ENCODE measurements at regions not wholly inside any gene's neighbourhood (a gene's known extent, or its start where the extent isn't known, plus 50 kb on each side); places are given as distances from the start of the nearest gene placed in this dataset.
A peak's percentile ranks its signal among the peaks of the same experiment; 100 is the strongest.
"Not testable (repeated sequence)": the region's sequence is repeated elsewhere in the genome, so short reads cannot be mapped to it uniquely, and the experiment has no call there.

DNA sequence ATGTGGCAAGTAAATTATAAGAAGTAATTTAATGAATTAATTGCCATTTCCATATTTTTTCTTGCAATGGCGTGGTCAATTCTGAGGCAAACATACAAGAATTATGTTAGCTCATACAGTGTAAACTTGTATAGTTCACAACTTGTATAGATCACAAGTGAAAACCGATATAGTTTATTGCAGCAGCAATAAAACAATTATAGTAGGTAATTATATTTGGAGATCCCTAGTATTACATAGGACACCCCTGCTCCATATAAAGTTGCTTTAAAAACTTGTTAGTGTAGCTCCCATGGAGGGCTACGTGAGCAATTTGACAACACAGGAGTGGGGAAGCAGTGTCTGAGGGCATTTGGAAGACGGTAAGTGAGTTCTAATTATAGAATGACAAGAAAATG is 288.2 kb downstream of the SOCS6 start:
- no peak for DNase-seq (ENCODE audit: low spot score)

- DNase-seq (ENCODE audit: low spot score): no peak
These were observed 287.6 kb downstream of the SOCS6 start for GRCh38 chr18:70576276-70577022.

GRCh38 chr18:70574951-70575350 is 286.1 kb downstream of the SOCS6 start:
- not testable (repeated sequence) for DNase-seq (ENCODE audit: low spot score)

DNA sequence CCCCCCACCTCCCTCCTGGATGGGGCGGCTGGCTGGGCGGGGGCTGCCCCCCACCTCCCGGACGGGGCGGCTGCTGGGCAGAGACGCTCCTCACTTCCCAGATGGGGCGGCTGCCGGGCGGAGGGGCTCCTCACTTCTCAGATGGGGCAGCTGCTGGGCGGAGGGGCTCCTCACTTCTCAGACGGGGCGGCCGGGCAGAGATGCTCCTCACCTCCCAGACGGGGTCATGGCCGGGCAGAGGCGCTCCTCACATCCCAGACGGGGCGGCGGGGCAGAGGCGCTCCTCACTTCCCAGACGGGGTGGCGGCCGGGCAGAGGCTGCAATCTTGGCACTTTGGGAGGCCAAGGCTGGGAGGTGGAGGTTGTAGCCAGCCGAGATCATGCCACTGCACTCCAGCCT is 280.8 kb downstream of the SOCS6 start:
- not testable (repeated sequence) for DNase-seq (ENCODE audit: low spot score)

DNA sequence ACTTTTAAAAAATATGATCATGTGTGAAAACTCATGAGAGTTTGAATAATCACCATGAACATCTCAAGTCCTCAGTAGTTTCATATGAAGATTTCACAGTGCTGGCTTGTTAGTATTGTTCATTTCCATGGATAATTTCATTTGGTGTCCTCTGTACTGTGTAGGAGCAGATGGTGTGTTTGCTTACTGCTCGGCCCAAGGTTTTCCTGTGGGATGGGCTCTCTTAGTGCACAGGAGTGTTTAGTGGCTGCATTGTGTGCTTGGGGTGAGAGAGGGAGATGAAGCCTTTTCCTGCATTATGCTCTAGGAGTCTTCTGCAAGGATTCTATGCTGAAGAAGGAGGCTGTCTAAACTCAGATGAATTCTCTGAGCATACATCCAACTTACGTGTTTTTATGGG is 270.6 kb downstream of the SOCS6 start:
- DNase-seq (ENCODE audit: low spot score): no peak

DNA sequence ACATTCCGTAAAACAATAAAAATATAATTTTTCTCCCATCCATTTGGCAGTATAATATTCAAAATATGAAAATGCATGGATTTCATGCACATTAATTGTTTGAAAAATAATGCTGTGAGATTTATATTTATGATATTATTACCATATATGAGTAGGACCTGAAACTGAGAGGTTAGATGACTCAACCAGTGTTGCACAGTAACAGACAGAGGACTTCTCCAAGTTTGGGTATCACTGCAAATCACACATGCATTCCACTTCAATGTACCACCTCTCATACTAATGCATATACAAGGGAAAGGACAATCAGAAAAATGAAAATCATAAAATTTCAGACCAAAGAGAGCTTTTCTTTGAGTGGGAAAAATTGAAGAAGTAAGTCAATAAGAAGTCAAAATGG is 269.5 kb downstream of the SOCS6 start:
- no peak for DNase-seq (ENCODE audit: low spot score)

- no peak for DNase-seq (ENCODE audit: low spot score)
These were observed 266.1 kb downstream of the SOCS6 start for GRCh38 chr18:70554854-70555445.

- no peak for DNase-seq (ENCODE audit: low spot score)
These were observed 265.1 kb downstream of the SOCS6 start for GRCh38 chr18:70553936-70554260.

GRCh38 chr18:70553245-70553935 is 264.5 kb downstream of the SOCS6 start:
- peak; percentile 0 for DNase-seq (ENCODE audit: low spot score)

DNA sequence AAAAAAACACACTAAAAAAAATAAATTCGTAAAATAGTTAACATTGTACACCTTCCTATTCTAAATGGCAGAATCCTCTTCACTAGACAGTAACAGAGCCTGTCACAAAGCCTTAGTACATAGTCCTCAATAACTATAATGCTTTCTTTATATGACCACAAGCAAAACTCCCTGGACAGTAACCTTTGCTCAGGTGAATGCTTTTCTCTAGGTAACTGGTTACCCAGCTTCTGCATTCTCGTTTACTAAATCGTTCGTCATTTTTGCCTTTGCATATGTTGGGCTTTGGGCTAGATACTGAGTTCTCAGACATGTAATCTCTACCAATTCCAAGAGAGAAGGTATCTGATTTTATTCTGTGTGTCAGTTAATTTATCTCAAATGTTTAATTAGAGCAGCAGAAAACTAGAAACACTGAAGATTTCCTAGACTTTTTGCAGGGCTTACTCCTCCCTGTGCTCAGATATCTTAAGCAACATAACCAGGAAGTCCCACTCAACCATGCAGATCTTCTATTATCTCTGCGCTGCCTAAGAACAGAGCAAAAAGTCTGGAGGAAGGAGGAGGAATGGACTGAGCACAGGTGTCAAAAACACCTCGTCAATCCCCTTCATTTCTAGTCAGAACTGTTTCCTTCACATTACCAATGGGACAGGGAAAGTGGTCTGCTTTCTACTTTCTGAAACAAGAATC is 247.7 kb downstream of the SOCS6 start:
- no peak for DNase-seq (ENCODE audit: low spot score)

DNA sequence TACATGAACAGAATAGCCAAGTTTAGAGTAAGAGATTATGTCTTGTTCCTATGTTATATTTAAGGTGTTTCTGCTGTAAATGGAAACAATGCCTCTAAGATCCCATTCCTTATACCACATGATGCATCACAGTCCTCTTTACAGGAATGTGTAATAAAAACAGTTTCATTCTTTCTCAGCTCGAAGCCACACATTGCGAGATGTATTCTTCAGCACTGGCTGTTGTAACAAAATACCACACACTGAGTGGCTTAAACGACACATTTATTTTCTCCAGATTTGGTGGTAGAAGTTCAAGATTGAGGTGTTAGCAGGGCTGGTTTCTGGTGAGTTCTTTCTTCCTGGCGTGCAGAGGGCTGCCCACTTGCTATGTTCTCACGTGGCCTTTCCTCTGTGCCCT is 246.2 kb downstream of the SOCS6 start:
- DNase-seq (ENCODE audit: low spot score): no peak

DNA sequence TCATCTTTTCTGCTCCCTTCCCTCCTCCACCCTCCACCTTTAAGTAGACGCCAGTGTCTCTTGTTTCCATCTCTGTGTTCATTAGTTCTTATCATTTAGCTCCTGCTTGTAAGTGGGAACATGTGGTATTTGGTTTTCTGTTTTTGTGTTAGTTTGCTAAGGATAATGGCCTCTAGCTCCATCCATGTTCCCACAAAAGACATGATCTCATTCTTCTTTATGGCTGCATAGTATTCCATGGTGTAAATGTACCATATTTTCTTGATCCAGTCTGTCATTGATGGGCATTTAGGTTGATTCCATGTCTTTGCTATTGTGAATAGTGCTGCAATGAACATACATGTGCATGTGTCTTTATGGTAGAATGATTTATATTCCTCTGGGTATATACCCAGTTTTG is 236.5 kb downstream of the SOCS6 start:
- not testable (repeated sequence) for DNase-seq (ENCODE audit: low spot score)

DNA sequence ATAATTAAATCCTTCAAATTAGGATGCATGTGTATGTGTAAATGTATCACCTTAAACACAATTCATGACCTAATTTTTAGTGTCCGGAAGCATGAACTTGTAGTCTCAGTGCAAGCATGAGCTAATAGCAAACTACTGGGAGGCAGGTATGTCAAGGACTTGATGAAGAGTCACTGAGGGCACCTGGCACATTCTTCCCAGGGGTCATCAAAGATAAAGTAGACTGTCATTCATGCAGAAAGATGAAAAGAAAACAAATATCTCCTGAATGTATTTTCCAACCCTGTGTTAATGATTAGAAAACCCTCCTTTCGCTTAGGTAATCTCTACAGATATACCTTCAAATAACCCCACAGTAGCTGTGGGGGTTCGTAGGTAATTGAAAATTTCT is 234.9 kb downstream of the SOCS6 start:
- no peak for DNase-seq (ENCODE audit: low spot score)

GRCh38 chr18:70523035-70523791 is 234.4 kb downstream of the SOCS6 start:
- DNase-seq (ENCODE audit: low spot score): no peak

DNA sequence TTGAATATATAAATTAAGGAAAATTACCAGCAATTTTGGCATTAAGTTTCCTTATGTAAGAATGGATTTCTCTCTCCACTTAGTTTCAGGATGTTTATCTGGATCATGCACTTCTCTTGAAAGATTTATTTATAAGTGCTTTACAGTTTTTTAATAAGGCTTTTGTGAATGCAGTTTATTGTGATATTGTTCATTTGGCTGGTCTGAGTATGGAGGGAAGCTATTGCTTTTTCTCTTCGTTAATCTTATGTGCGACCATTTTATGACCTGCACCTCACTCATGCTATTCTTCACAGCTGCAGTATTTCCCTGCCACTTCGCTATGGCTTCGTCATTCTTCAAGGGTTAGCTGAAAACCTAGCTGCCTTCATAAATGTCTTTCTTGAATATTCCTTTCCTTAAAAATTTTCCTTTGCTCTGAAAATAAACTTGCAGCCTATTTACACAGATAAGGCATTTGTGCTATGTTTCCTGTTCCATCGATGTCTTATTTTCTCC is 233.4 kb downstream of the SOCS6 start:
- DNase-seq (ENCODE audit: low spot score): no peak

- DNase-seq (ENCODE audit: low spot score): no peak
These were observed 232.0 kb downstream of the SOCS6 start for GRCh38 chr18:70520867-70521266.

- no peak for DNase-seq (ENCODE audit: low spot score)
These were observed 224.8 kb downstream of the SOCS6 start for GRCh38 chr18:70513502-70514171.

DNA sequence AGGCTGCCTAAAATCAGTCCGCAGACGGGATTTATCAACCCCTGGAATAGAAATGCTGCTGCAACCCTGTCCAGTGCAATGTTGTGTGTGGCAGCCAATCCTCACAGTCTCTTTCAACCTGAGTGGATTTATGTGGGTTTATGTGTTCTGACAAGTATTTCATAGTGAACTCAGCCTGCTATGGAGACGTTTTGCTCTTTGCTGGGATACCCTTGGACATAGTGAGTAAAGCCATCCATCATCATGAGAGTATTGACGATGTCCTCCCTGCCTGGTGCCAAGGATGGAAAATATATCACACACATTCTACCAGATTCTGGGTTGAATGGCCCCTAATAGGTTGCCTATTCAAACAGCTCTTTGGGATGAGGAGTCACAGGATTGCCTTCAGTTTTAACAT is 219.1 kb downstream of the SOCS6 start:
- no peak for DNase-seq (ENCODE audit: low spot score)

GRCh38 chr18:70506511-70506910 is 217.7 kb downstream of the SOCS6 start:
- DNase-seq (ENCODE audit: low spot score): no peak

DNA sequence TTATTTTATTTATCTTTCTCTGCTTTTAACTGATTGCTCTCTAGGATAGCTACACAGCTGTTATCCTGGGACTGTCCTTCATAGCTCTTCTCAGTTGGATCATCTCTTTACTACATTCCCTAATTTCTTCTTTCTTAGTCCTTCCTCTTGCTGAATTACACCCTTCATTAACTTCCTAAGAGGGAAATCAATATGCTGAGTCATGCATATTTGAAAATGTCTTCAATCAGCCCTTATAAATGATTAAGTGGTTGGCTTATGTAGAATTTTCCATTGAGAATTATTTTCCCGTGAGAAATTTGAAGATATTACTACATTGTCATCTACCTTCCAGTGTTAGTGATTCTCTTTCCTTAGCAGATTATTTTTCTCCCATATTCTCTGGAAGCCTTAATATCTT is 214.2 kb downstream of the SOCS6 start:
- DNase-seq (ENCODE audit: low spot score): no peak

DNA sequence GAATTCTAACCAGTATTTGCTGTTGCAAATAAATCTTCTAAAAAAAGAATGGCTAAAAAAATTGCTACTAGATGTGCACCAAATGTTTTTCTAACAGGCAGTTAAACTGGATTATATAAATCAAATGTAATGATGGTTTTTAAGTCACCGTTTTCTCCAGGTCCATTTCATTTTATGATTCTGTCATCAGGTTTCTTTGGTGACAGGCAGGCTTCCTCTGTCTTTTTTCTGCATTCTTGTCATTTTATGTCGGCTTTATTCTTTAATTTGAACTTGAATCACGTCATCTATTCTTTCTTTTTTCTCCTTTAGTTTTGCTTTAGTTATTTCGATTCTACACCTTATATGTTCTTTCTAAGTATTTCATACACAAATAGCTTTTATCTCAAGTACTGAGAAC is 212.5 kb downstream of the SOCS6 start:
- DNase-seq (ENCODE audit: low spot score): no peak
